ENCODE measurements at regions not wholly inside any gene's neighbourhood (a gene's known extent, or its start where the extent isn't known, plus 50 kb on each side); places are given as distances from the start of the nearest gene placed in this dataset.
"Not testable (repeated sequence)": the region's sequence is repeated elsewhere in the genome, so short reads cannot be mapped to it uniquely, and the experiment has no call there.

DNA sequence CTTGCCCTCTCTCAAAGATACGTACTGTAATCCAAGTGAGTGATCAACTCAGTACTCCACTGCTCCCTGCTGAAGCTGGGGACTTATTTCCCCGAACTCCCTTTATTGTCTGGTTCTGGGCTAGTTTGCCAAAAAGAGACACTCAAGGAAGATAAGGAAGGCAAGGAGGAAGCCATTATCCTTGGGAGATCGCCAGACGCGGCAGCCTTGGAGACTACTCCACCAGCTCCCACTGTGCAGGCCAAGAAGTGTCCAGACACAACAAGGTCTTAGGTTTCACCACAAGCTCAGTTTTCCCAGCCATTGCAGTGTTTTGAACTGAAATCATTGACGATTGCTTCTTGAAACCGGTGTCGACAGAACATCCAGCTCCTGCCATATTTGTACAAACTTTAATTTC lies 439.6 kb upstream of the UBE2E3 start:
- no peak for DNase-seq (ENCODE audit: low read depth in 2 of 2)

DNA sequence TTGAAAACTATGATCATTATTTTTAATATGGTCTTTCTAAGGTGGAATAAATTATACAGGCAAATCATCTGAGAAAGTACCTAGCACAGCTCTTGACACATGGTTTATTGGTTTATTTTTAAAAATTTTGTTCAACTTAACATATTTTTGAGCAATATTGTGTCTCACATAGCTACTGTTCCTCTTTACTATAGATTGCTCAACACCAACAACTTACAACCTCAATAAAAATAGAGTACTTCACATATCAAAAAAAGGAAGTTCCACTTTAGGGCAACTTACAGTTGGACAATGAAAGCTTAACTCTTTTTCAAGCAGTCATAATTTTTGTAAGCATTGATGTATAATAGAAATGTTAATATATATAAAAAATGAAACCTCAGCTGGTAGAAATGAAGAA lies 440.9 kb upstream of the UBE2E3 start:
- no peak for DNase-seq (ENCODE audit: low read depth in 2 of 2)

DNA sequence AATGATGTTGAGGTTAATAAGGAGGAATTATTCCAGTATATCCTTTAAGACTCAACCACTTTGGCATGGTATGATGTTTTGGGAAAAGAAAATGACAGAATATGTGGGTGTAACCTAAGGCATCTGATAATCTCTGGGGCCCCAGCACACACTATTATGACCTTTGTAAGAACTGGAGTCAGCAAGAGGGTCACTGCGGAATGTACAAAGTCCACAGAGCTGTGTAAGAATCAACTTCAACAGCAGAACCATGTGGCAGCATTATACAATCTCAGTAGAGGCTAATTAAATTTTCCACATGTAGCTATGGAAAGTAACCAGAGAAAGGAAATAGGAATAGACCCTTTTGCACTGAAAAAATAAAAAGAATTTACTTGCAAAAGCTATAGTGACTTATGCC lies 445.1 kb upstream of the UBE2E3 start:
- DNase-seq (ENCODE audit: low read depth in 2 of 2), result no peak

DNA sequence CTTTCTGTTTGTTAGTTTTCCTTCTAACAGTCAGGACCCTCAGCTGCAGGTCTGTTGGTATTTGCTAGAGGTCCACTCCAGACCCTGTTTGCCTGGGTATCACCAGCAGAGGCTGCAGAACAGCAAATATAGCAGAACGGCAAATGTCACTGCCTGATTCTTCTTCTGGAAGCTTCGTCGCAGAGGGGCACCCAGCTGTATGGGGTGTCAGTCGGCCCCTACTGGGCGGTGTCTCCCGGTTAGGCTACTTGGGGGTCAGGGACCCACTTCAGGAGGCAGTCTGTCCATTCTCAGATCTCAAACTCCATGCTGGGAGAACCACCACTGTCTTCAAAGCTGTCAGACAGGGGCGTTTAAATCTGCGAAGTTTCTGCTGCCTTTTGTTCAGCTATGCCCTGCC lies 448.6 kb upstream of the UBE2E3 start:
- DNase-seq (ENCODE audit: low read depth in 2 of 2), result not testable (repeated sequence)

DNA sequence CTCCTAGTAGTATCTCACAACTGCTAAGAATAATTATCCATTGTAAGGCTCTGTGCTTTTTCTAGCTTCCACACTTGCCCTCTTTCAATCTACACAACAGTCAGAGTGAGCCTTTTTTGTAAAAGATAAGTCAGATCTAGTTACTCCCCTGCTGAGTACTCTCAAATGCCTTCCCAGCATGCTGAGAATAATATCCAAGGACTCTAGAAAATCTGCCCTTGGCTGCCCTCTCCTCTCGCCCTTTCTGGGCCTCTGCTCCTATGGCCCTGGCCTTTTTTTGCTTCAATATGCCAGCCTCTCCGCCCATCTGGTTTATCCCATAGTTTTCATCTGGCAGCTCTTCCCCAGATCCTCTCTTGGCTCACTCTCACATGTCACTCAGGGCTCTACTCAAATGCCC lies 455.9 kb upstream of the UBE2E3 start:
- no peak for DNase-seq (ENCODE audit: low read depth in 2 of 2)

DNA sequence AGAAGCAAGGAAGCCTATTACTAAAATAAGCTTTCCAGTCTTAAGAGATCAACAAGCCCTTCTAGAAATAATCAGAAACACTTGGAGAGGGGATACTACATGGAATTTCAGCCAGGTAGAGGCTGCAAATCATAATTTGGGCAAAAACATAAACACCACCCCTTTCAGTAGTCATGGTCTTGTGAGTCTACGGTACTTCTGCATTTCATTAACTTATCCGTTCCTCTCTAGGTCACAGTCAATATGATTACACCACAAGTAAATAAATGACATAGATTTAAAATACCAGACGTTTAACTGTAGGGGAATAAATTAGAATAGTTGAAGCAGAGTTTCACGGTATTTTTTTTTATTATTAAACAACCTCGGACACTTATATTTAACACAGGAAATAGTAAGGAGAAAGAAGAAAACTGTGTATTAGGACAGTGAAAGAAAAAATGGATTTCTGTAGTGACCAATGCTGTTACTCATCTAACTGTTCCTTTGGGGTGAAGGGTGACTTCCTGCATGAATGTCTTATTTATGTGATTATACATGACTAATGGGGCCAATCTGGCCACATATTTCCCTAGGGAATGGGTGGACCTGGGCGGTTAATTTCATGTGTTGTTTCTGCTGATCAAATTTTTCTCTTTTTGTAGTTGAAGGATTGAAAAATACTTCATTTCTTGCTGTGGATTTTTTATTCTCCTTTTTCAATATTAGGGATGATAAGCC lies 456.6 kb upstream of the UBE2E3 start:
- no peak for DNase-seq (ENCODE audit: low read depth in 2 of 2)

DNA sequence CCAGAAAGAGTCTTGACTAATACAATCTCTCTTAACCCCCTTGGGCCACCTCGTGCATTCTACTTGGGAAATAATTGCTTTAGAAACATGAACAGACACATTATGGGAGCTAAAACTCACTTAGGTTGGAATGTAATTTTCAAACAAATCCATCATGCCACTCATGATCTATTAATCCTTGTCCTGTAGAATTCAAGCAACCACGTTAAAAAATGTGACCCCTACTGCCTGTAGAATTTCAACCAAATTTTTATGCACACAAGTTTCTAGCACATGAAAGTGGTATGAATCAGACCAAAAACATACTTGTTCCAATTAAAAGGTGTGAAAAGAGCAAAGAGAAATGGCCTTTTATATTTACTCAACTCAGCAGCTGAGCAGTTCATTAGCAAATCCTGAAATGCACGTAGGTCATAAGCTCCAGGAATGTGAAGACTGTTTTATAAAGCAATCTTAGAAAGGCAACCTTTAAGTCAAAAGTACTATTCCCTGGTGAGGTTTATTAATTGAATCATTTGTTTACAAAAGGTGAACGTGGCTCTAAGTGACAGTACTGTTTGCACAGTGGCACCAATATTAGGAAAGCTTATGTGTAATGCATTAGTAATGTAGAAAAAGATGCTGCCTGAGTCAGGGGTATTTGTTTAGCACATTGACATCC lies 459.4 kb upstream of the UBE2E3 start:
- no peak for DNase-seq (ENCODE audit: low read depth in 2 of 2)

DNA sequence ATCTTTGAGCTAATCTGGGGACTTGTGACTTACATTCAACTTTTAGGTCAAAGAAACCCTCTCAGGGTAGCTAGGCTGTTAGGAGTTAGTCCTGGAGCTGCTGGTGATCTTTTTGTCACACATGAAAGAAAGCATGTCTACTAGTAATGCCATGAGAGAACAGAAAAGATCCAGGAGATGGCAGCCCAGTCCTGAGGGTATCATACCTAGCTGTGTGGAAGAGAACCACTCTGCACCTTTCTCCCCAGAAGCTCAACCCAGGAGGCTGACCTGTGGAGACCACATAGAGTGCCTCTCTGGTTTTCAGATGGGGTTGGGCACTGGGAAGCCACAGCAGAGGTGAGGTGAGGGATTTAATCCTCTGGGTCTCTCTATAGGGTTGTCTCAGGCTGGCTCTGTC lies 460.2 kb upstream of the UBE2E3 start:
- no peak for DNase-seq (ENCODE audit: low read depth in 2 of 2)

DNA sequence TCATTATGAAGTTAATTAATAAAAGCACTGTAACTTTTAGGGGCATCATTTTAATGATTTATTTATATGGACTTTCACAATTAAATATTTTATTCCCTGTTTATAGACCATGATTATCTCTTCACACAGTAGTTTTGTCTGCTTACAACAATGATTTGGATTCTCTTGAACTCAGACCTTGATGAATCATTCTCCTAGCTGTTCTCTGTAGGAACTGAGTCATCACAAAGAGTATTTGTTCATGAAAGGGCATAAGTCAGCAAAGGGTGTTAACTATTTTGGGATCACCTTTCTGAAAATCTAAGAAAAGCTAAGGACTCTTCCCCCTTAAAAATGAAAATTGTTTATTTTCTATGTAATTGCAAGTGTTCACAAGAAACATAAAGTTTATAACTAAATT lies 461.1 kb upstream of the UBE2E3 start:
- no peak for DNase-seq (ENCODE audit: low read depth in 2 of 2)

DNA sequence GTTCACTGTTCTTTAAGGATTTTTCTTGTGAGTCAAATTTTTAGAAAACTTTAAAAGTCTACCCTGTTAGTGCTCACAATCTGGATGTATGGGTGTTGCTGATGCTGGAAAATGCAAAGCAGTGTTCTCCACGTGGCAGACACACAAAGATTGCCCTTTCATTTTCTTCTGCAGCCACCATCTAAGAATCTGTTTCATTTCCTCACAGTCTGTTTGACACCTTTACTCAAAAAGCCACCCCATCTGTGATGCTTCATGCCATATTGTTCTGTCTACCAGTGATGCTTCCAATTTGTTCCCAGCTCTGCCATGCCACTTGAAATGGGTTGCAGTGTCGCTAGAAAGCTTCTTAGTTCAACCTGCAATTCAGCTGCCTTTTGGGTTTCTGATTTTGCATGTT lies 464.2 kb upstream of the UBE2E3 start:
- DNase-seq (ENCODE audit: low read depth in 2 of 2), result no peak

DNA sequence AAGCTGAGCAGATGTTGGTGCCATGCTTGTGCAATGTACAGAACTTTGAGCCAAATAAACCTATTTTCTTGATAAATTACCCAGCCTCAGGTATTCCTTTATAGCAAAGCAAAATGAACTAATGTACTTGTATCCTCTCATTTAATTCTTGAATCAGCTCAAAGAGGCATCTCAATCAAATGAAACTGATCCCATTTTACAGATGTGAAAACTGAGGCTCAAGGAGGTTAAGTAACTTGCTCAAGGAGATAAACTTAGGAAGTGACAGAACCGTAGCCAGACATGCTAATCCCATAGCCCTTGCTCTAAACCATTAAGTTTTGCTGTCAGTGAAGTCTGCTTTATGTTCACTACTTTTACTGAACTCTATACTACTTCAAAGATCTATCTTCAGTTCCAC lies 467.0 kb upstream of the UBE2E3 start:
- no peak for DNase-seq (ENCODE audit: low read depth in 2 of 2)

DNA sequence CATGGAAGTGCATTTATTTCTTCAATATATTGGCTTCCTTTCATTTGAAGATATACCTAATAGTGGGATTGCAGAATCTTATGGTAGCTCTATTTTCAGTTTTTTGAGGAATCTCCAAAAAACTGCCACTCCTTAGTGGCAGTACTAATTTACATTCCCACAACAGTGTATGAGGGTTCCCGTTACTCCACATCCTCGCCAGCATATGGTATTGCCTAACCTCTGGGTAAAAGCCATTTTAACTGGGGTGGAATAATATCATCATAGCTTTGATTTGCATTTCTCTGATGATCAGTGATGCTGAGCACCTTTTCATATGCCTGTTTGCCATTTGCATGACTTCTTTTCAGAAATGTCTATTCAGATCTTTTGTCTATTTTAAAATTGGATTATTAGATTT lies 471.9 kb upstream of the UBE2E3 start:
- DNase-seq (ENCODE audit: low read depth in 2 of 2), result no peak

DNA sequence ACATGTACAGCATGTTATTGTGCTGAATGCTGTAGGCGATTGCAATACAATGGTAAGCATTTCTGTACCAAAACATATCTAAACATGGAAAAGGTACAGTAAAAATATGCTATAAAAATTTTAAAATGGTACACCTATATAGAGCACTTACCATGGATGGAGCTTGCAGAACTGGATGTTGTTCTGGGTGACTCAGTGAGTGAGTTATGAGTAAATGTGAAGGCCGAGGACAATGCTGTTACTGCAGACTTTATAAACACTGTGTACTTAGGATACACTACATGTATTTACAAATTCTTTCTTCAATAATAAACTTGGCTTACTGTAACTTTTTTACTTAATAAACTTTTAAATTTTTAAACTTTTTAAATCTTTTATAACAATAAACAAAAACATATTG lies 473.4 kb upstream of the UBE2E3 start:
- no peak for DNase-seq (ENCODE audit: low read depth in 2 of 2)

DNA sequence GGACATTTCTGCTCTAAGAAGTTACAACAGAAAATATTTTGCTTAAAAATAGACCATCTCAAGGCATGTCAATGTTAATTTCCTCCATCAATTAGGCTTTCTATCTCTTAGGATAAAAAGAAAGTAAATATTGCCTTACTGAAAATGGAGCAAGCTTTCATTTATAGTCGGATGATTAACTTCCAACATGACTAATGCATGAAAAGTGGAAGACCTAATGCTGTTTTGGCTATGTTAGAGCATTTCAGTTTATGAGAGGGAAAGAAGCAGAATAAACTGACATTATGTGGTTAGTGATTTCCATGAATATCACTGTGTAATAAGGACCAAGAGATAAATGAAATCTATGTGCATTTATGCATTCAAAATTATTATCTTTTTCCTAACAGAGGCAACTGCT lies 475.2 kb upstream of the UBE2E3 start:
- DNase-seq (ENCODE audit: low read depth in 2 of 2), result no peak

DNA sequence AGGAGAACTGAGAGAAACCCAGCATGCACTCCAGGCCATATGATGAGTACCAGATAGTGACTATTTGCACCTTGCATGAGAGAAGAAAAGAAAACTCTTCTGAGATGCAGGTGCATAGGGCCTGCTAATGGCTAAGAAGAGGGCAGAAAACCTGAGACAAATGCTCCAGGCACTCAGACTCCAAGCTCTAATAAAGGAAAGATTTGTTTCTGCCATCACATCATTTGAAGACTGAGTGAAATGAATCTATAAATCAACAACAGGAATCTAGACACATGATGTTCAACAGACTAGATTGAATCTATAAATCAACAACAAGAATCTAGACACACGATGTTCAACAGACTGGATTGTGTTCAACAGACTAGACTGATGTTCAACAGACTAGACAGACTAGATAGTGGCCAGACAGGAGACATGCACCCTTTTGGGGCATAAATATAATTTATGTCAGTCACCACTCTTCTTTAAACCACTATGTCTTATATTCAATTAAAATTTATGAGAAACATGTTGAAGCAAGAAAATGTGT lies 482.7 kb upstream of the UBE2E3 start:
- DNase-seq (ENCODE audit: low read depth in 2 of 2), result no peak

DNA sequence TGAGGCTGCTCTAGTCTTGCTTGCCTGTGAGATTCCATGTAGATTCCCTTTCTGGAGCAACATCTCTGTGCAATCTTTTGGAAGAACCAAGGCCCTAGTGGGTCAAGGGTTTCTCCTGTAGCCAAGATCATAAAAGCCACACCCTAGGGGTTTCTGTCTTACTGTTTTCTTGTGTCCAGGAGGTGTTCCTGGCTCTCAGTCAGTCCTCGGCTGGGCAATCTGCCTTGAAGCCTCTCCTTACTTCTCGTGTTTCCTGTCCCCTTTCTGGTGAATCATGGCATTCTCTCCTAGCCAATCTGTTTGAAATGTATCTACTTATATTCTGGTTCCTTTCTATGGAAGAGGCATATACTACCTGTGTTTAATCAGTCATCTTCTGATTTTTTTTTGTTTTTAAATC lies 484.8 kb upstream of the UBE2E3 start:
- no peak for DNase-seq (ENCODE audit: low read depth in 2 of 2)

DNA sequence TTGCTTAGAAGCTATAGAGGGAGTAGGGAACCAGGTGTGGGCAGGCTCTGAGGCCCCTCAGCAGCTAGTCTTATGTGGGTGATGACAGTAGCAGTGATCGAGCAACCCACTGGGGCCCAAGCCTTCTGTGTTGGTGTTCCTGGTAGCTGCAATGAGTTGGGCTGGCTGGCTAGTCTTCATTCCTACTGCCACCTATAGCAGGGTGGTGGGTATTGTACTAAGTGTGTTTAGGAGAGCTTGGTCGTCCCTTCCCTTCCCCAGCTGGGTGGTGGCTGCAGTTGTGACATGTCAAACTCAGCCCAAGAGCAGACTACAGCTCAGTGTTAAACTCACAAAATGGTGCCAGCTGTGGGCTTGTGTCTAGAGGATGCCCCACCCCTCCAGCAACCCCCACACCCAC lies 486.1 kb upstream of the UBE2E3 start:
- no peak for DNase-seq (ENCODE audit: low read depth in 2 of 2)

DNA sequence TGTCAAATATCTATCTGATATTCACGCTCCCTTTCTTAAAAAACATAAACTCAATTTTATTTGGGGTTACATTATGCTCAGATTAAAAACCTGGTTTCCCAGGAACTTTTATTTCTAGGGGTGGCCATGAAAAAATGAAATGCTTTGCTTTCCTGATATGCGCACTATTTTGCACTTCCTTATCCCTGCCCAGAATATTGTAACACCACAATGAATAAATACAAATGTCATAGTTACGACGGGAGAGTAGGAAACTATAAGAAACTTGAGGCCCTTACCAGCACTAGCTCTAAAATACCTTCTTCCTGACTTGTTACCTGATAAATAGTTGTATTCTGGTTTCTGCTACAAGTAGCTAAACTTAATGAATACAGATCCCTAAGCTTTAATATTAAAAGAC lies 475.6 kb upstream of the CWC22 start:
- no peak for DNase-seq (ENCODE audit: low read depth in 2 of 2)

DNA sequence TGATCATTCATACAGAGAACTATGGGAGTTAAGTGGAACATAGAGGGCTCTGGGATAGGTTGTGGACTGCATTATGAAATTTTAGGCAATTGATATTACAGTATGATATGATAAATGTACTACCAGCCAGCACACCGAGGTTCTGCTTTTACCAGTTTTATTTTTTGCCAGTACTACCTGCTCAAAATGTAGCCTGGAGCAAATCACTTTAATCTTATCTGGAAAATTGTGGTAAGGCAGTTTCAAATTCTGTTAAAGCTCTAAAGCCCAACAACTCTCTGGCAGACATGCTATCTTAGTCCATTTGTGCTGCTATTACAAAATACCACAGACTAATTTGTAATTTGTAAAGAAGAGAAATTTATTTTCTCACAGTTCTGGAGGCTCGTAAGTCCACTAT lies 474.9 kb upstream of the CWC22 start:
- no peak for DNase-seq (ENCODE audit: low read depth in 2 of 2)

DNA sequence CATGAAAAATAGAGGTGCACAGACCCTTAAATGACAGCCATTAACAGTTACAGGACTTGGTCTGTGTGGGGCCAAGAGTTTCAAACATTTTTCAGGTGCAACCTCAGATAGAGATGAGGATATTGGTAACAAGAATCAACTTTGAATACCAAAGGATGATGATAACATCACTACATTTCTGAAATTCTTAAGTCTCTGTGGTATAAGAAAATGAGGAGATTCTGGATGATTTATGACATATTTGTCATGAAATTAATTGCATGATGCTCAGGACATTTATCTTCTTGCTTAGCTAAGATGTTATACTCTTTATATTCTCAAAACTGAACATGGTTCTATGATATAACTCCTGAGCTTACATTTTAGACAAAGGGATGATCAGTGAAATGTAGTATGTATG lies 471.8 kb upstream of the CWC22 start:
- no peak for DNase-seq (ENCODE audit: low read depth in 2 of 2)

DNA sequence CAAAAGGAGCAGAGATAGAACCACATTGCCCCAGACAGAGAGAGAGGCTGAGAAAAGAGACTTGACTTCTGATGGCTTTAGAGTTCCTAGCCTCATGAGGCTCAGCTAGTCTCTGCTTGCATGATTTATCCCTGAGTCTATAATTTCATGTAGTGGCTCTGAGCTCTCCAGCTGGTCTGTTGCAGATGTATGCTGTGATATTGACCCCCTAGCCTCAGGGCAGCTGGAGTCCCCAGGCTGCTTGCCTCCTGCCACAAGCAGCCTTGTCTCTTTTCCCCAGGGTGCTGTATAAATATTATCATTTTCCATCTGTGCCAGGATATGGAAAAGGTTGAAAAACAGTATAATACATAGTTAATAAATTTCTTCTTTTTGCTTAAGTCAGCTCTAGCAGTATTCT lies 467.6 kb upstream of the CWC22 start:
- no peak for DNase-seq (ENCODE audit: low read depth in 2 of 2)

DNA sequence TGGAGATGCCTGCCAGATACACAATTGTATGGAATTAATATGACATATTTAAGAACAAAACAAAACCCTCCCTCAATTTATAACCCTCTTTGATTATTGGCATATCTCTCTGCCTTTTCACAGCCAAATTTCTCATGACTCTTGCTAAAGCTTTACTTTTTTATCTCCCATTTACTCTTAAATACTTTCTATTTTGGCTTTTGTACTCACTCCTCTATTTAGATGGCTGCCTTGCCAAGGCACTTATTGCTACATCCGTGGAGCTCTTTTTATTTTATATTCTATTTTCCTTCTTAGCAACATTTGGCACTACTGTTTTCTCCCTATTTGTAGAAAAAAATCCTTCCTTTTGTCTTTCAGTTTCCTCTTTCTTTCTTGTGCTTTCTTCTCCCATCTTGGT lies 466.4 kb upstream of the CWC22 start:
- no peak for DNase-seq (ENCODE audit: low read depth in 2 of 2)

DNA sequence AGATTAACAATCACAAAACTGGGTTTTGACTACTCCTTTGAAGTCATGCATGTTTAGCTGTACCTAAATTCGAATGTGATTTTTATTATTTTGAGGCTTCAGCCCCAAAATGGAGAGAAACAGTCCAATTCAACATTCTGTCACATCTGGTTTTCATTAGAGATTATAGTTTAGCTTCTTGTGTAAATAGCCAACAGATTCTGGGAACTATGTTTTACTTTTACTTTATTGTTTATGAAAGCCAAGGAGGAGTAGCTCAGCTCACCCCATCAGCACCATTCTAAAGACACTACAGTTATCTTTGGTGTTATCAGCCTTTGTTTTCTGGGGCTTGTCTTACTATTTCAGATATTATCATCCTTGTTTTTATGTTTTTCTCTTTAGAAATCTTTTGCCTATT lies 465.0 kb upstream of the CWC22 start:
- DNase-seq (ENCODE audit: low read depth in 2 of 2), result no peak

DNA sequence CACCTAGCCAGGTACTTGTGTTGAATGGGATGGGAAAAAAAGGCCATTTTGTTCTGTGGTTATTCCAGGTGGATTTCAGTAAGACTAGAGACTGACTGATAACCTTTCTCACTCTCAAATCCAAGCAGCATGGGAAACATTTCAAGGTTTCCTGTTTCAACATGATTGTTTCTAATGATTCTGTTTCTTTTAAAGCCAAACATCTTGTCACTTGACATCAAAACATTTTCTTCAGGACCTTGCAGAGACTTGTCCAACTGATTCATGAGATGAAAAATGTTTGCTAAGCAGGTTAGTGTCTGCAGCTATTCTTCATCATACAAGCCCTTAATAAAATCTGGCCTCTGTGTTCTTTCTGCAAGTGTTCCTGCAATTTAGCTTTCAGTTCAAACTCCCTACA lies 456.5 kb upstream of the CWC22 start:
- no peak for DNase-seq (ENCODE audit: low read depth in 2 of 2)
